H9 (cell line): ENCODE measurements at regions not wholly inside any gene's neighbourhood (a gene's known extent, or its start where the extent isn't known, plus 50 kb on each side); places are given as distances from the start of the nearest gene placed in this dataset.

ENCODE experiments used
- DNase-seq: peaks from one replicate; pipeline ENCODE4 v3.0.0-alpha.2; 2017
- H2AFZ ChIP-seq: one replicate; pipeline ENCODE4 v1.6.1; 2013; ENCODE audit warnings: mild to moderate bottlenecking, low read length, control low read depth, moderate library complexity
- H2AK5ac ChIP-seq: 2 replicates; pipeline ENCODE4 v1.6.1; 2013; ENCODE audit warnings: low read length, control low read depth, mixed read lengths; ENCODE audit not compliant: insufficient read length
- H2BK120ac ChIP-seq: one replicate; pipeline ENCODE4 v1.6.1; 2013; ENCODE audit warnings: low read depth, mild to moderate bottlenecking, low read length, control low read depth, inconsistent platforms; ENCODE audit not compliant: poor library complexity, severe bottlenecking
- H2BK12ac ChIP-seq: 2 replicates; pipeline ENCODE4 v1.6.1; 2013; ENCODE audit warnings: low read length, control low read depth, mixed read lengths, low read depth; ENCODE audit not compliant: insufficient read length
- H2BK15ac ChIP-seq: 2 replicates; pipeline ENCODE4 v1.6.1; 2013; ENCODE audit warnings: low read depth, low read length, control low read depth
- H2BK20ac ChIP-seq: one replicate; pipeline ENCODE4 v1.6.1; 2013; ENCODE audit warnings: low read depth, mild to moderate bottlenecking, low read length, control low read depth, inconsistent platforms; ENCODE audit not compliant: poor library complexity, severe bottlenecking
- H2BK5ac ChIP-seq: 2 replicates; pipeline ENCODE4 v1.6.1; 2013; ENCODE audit warnings: low read length, control low read depth, mixed read lengths; ENCODE audit not compliant: insufficient read length
- H3K14ac ChIP-seq: 2 replicates; pipeline ENCODE4 v1.6.1; 2013; ENCODE audit warnings: low read length, control low read depth; ENCODE audit not compliant: insufficient read depth
- H3K18ac ChIP-seq: 2 replicates; pipeline ENCODE4 v1.6.1; 2013; ENCODE audit warnings: low read depth, mild to moderate bottlenecking, mixed read lengths, low read length, control low read depth; ENCODE audit not compliant: insufficient read length
- H3K23ac ChIP-seq: 2 replicates; pipeline ENCODE4 v1.6.1; 2013; ENCODE audit warnings: low read length, control low read depth, mixed read lengths, low read depth; ENCODE audit not compliant: insufficient read length
- H3K23me2 ChIP-seq: 2 replicates; pipeline ENCODE4 v1.6.1; 2013; ENCODE audit warnings: low read depth, mild to moderate bottlenecking, mixed read lengths, low read length, control low read depth; ENCODE audit not compliant: insufficient read length, poor library complexity, severe bottlenecking
- H3K27ac ChIP-seq: 2 replicates; pipeline ENCODE4 v1.5.1; 2013; ENCODE audit warnings: low read length, control low read depth, mixed read lengths, low read depth; ENCODE audit not compliant: insufficient read length
- H3K27me3 ChIP-seq: 2 replicates; pipeline ENCODE4 v1.6.1; 2013; ENCODE audit warnings: low read length, control low read depth, inconsistent platforms; ENCODE audit not compliant: insufficient read depth
- H3K4ac ChIP-seq: 2 replicates; pipeline ENCODE4 v1.6.1; 2013; ENCODE audit warnings: low read depth, mild to moderate bottlenecking, control low read depth, inconsistent platforms, low read length, moderate library complexity
- H3K4me1 ChIP-seq: 2 replicates; pipeline ENCODE4 v1.6.1; 2013; ENCODE audit warnings: low read length, control low read depth, inconsistent platforms; ENCODE audit not compliant: insufficient read depth
- H3K4me2 ChIP-seq: 2 replicates; pipeline ENCODE4 v1.6.1; 2013; ENCODE audit warnings: low read length, control low read depth, mixed read lengths; ENCODE audit not compliant: insufficient read length, insufficient read depth
- H3K56ac ChIP-seq: 2 replicates; pipeline ENCODE4 v1.6.1; 2013; ENCODE audit warnings: low read depth, mild to moderate bottlenecking, mixed read lengths, low read length, control low read depth; ENCODE audit not compliant: insufficient read length
- H3K79me1 ChIP-seq: 2 replicates; pipeline ENCODE4 v1.6.1; 2013; ENCODE audit warnings: low read depth, mild to moderate bottlenecking, moderate library complexity, low read length, control low read depth, inconsistent platforms; ENCODE audit not compliant: insufficient read depth, poor library complexity, severe bottlenecking
- H3K79me2 ChIP-seq: 2 replicates; pipeline ENCODE4 v1.6.1; 2013; ENCODE audit warnings: low read length, control low read depth, inconsistent platforms; ENCODE audit not compliant: insufficient read depth
- H3K9ac ChIP-seq: 2 replicates; pipeline ENCODE4 v1.6.1; 2013; ENCODE audit warnings: low read length, control low read depth, mixed read lengths; ENCODE audit not compliant: insufficient read length; ENCODE audit errors: extremely low read depth
- H3K9me3 ChIP-seq: one replicate; pipeline ENCODE4 v1.6.1; 2013; ENCODE audit warnings: low read depth, low read length, inconsistent platforms; ENCODE audit not compliant: control insufficient read depth
- H3T11ph ChIP-seq: one replicate; pipeline ENCODE4 v1.6.1; 2013; ENCODE audit warnings: mild to moderate bottlenecking, low read length, control low read depth, inconsistent platforms
- H4K20me1 ChIP-seq: one replicate; pipeline ENCODE4 v1.6.1; 2013; ENCODE audit not compliant: control insufficient read depth, insufficient read length, insufficient read depth
- H4K5ac ChIP-seq: 2 replicates; pipeline ENCODE4 v1.6.1; 2013; ENCODE audit warnings: low read depth, mild to moderate bottlenecking, mixed read lengths, low read length, control low read depth; ENCODE audit not compliant: insufficient read length
- H4K8ac ChIP-seq: replicated peaks from 2 replicates; pipeline ENCODE4 v1.6.1; 2013; ENCODE audit warnings: low read length, control low read depth, mixed read lengths, low read depth; ENCODE audit not compliant: insufficient read length
- H4K91ac ChIP-seq: 2 replicates; pipeline ENCODE4 v1.6.1; 2013; ENCODE audit warnings: low read depth, mild to moderate bottlenecking, moderate library complexity, mixed read lengths, low read length, control low read depth; ENCODE audit not compliant: insufficient read length
- H3K27ac Mint-ChIP-seq, 3 experiments: 2 replicates in 2 of 3; 3 replicates in 1 of 3; pipeline ENCODE4 v1.8.0; 2020 to 2021; ENCODE audit warnings: mixed read lengths in 3 of 3, mild to moderate bottlenecking in 1 of 3, moderate library complexity in 1 of 3
- H3K27me3 Mint-ChIP-seq: 2 replicates; pipeline ENCODE4 v1.8.0; 2021; ENCODE audit warnings: low read depth, mild to moderate bottlenecking, moderate library complexity, mixed read lengths
- H3K36me3 Mint-ChIP-seq, 3 experiments: 2 replicates in 2 of 3; 3 replicates in 1 of 3; pipeline ENCODE4 v1.8.0; 2020 to 2021; ENCODE audit warnings: low read depth in 3 of 3, mixed read lengths in 3 of 3; ENCODE audit not compliant: insufficient read depth in 1 of 3
- H3K4me1 Mint-ChIP-seq, 2 experiments: 2 replicates each; pipeline ENCODE4 v1.8.0; 2020; ENCODE audit warnings: mixed read lengths in 2 of 2
- H3K4me3 Mint-ChIP-seq, 2 experiments: 2 replicates in 1 of 2; 3 replicates in 1 of 2; pipeline ENCODE4 v1.8.0; 2020 to 2021; ENCODE audit warnings: mild to moderate bottlenecking in 2 of 2, mixed read lengths in 2 of 2, moderate library complexity in 1 of 2
- H3K9me3 Mint-ChIP-seq, 2 experiments: 2 replicates in 1 of 2; 3 replicates in 1 of 2; pipeline ENCODE4 v1.8.0; 2020; ENCODE audit warnings: mild to moderate bottlenecking in 2 of 2, mixed read lengths in 2 of 2, moderate library complexity in 1 of 2
- CTCF ChIP-seq: fragments of 200-600 bp; sonication (generic); conservative IDR thresholded peaks from 3 replicates; pipeline ENCODE4 v1.8.0; 2021; ENCODE audit warnings: antibody characterized with exemption, mild to moderate bottlenecking
- WGBS: extraction: QIAGEN DNeasy Blood & Tissue Kit; methylation state at CpG from one replicate; pipeline ENCODE4 v1.1.7; 2013; ENCODE audit warnings: missing lambda C conversion rate, low lambda C conversion rate, mixed read lengths; ENCODE audit not compliant: insufficient read length; ENCODE audit errors: extremely low coverage; 5-methylcytosine and 5-hydroxymethylcytosine counted together

- H3K36me3 Mint-ChIP-seq = no peaks in the 10 kb centered on the region; a peak in 1 of 7 replicates
- H2BK5ac ChIP-seq = no peak overlapping the region
- H3T11ph ChIP-seq = no peak overlapping the region
- H3K14ac ChIP-seq = no peak overlapping the region
- no peaks in the 10 kb centered on the region for H3K9me3 Mint-ChIP-seq
- no peak overlapping the region for H3K4ac ChIP-seq
- H4K91ac ChIP-seq = no peak overlapping the region
- no peak overlapping the region for H3K4me2 ChIP-seq
- WGBS = no CpG with 5 or more reads among the region's 2 CpGs
- H3K4me1 ChIP-seq = no peaks in the 10 kb centered on the region; the same call in 1 of the 2 replicates
- no peak overlapping the region for H3K27ac ChIP-seq
- H4K5ac ChIP-seq = no peak overlapping the region
- H2BK12ac ChIP-seq = no peak overlapping the region
- H3K23me2 ChIP-seq = no peaks in the 10 kb centered on the region
- no peak overlapping the region for H4K8ac ChIP-seq
- no peak for DNase-seq
- no peaks in the 10 kb centered on the region for H3K79me1 ChIP-seq
- no peak overlapping the region for H3K4me3 Mint-ChIP-seq
- H3K18ac ChIP-seq = no peak overlapping the region
- H3K9me3 ChIP-seq = no peaks in the 10 kb centered on the region
- H3K27me3 ChIP-seq = no peaks in the 10 kb centered on the region
- H2BK20ac ChIP-seq = no peak overlapping the region
- no peaks in the 10 kb centered on the region for H4K20me1 ChIP-seq
- no peak overlapping the region for H2AK5ac ChIP-seq
- no peak overlapping the region for H2AFZ ChIP-seq
- no peak overlapping the region for H3K56ac ChIP-seq
- H3K27me3 Mint-ChIP-seq = no peaks in the 10 kb centered on the region; the same call in 1 of the 2 replicates
- no peak overlapping the region for H3K23ac ChIP-seq
- H2BK15ac ChIP-seq = no peak overlapping the region
- peaks cover 15 to 26% of the 10 kb centered on the region in 2 experiments for H3K4me1 Mint-ChIP-seq
- H3K79me2 ChIP-seq = no peaks in the 10 kb centered on the region
- no peak overlapping the region for H3K9ac ChIP-seq
- TF ChIP-seq CTCF = no peak
- H2BK120ac ChIP-seq = no peak overlapping the region
- H3K27ac Mint-ChIP-seq = no peak overlapping the region
Measured at GRCh38 chr3:34012102-34012461, 213.7 kb downstream of the PDCD6IP start.
